ENCODE measurements at regions not wholly inside any gene's neighbourhood (a gene's known extent, or its start where the extent isn't known, plus 50 kb on each side); places are given as distances from the start of the nearest gene placed in this dataset.

- Histone ChIP-seq H3K9me1 (ENCODE audit: insufficient read depth, low read length) (no peaks in the 10 kb centered on the region), H4K5ac (ENCODE audit: low read depth, low read length) (no peak overlapping the region), H3K79me1 (ENCODE audit: low read depth in 1 of 2, low read length in 2 of 2) (no peaks in the 10 kb centered on the region), H2BK20ac (ENCODE audit: low read depth, low read length) (no peak overlapping the region), H3K36me3 (ENCODE audit: control insufficient read depth, insufficient read depth, low read length) (no peaks in the 10 kb centered on the region), H3K27me3 (ENCODE audit: control insufficient read depth, insufficient read depth, low read length) (no peaks in the 10 kb centered on the region), H2BK5ac (ENCODE audit: low read depth, low read length, poor library complexity, severe bottlenecking) (no peak overlapping the region), H2AFZ (replicated peaks; ENCODE audit: low read length, poor library complexity) (no peak overlapping the region), H3K4ac (ENCODE audit: low read depth, low read length) (no peak overlapping the region), H3K4me1 (ENCODE audit: control insufficient read depth, insufficient read depth, low read length) (no peaks in the 10 kb centered on the region), H2AK5ac (ENCODE audit: low read depth, low read length) (no peak overlapping the region), H3K9ac (ENCODE audit: low read depth, low read length) (no peak overlapping the region), H4K8ac (ENCODE audit: low read depth in 2 of 2, low read length in 2 of 2) (no peak overlapping the region), H3K23ac (ENCODE audit: low read depth, low read length) (no peak overlapping the region), H4K20me1 (ENCODE audit: insufficient read depth, low read length) (no peaks in the 10 kb centered on the region), H3K4me2 (ENCODE audit: low read depth, low read length) (no peak overlapping the region), H3K56ac (ENCODE audit: extremely low read depth, insufficient read depth, low read length) (no peak overlapping the region), H3K4me3 (ENCODE audit: insufficient read depth, low read depth, low read length) (no peak overlapping the region), H3K27ac (ENCODE audit: insufficient read depth, low read length) (no peak overlapping the region), H2AK9ac (replicated peaks; ENCODE audit: low read depth, low read length, poor library complexity) (no peak overlapping the region), H3K14ac (replicated peaks; ENCODE audit: low read depth, low read length) (no peak overlapping the region), H3K9me3 (ENCODE audit: control insufficient read depth, insufficient read depth, low read length) (peaks cover 26% of the 10 kb centered on the region), H2BK15ac (ENCODE audit: low read depth, low read length) (no peak overlapping the region), H3K18ac (ENCODE audit: low read depth, low read length) (no peak overlapping the region), H4K91ac (ENCODE audit: insufficient read depth, low read depth, low read length) (no peak overlapping the region), H2BK120ac (ENCODE audit: low read depth, low read length) (no peak overlapping the region)
- no TSS peak for BruUV-seq (replicated peaks)
- intact Hi-C loops (cut with micrococcal nuclease) (no loop called here), in situ Hi-C loops (cut with MboI; ENCODE audit: low sequenced_read_pairs) (no loop called here), dilution Hi-C loops (cut with HindIII; ENCODE audit: low sequenced_read_pairs, unreplicated experiment) (no loop called here)
- CTCF ChIA-PET: no interaction called here
- DNase-seq (no peak), ATAC-seq (ENCODE audit: low read depth) (no peak)
- TF ChIP-seq RAD21 (IDR thresholded peaks at IDR 0.05; ENCODE audit: low read length) (no peak), NFE2L2 (IDR thresholded peaks at IDR 0.05; ENCODE audit: low read depth, low read length) (no peak), FOS (IDR thresholded peaks at IDR 0.05; ENCODE audit: low read depth, low read length) (no peak), MAZ (IDR thresholded peaks at IDR 0.05; ENCODE audit: borderline replicate concordance, low read depth, low read length) (no peak), MXI1 (IDR thresholded peaks at IDR 0.05; ENCODE audit: borderline replicate concordance, low read depth, low read length) (no peak), CHD1 (IDR thresholded peaks at IDR 0.05; ENCODE audit: low read depth, low read length) (no peak), BHLHE40 (IDR thresholded peaks at IDR 0.05; ENCODE audit: low read depth, low read length) (no peak), SMC3 (IDR thresholded peaks at IDR 0.05; ENCODE audit: low read depth, low read length) (no peak), MAFK (IDR thresholded peaks at IDR 0.05; ENCODE audit: low read depth, low read length) (no peak), RCOR1 (IDR thresholded peaks at IDR 0.05; ENCODE audit: insufficient replicate concordance, low read length) (no peak), ELK1 (IDR thresholded peaks at IDR 0.05; ENCODE audit: borderline replicate concordance, low read depth, low read length) (no peak), RFX5 (IDR thresholded peaks at IDR 0.05; ENCODE audit: low read depth, low read length) (no peak), CTCF (conservative IDR thresholded peaks at IDR 0.05; ENCODE audit: low read depth, low read length) (no peak)
- TF ChIP-seq, protein P1, sequence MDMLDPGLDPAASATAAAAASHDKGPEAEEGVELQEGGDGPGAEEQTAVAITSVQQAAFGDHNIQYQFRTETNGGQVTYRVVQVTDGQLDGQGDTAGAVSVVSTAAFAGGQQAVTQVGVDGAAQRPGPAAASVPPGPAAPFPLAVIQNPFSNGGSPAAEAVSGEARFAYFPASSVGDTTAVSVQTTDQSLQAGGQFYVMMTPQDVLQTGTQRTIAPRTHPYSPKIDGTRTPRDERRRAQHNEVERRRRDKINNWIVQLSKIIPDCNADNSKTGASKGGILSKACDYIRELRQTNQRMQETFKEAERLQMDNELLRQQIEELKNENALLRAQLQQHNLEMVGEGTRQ (IDR thresholded peaks at IDR 0.05; ENCODE audit: low read depth, low read length): no peak
- POLR2A ChIA-PET (ENCODE audit: unreplicated experiment): no interaction called here
- WGBS, 2 experiments (ENCODE audit: extremely low coverage in 2 of 2, insufficient read length in 1 of 2): no CpG with 5 or more reads among the region's 3 CpGs
Observed at GRCh38 chr6:164916087-164916486, 393.3 kb downstream of the C6orf118 start.

Data from IMR-90 (cell line).